Panc1 (cell line): ENCODE measurements at regions not wholly inside any gene's neighbourhood (a gene's known extent, or its start where the extent isn't known, plus 50 kb on each side); places are given as distances from the start of the nearest gene placed in this dataset.

Experiments
- ATAC-seq: fragments of 200-7000 bp; cut with Tn5 transposase; 2 replicates; pipeline ENCODE4 v1.9.1; 2020; ENCODE audit warnings: mild to moderate bottlenecking, moderate library complexity
- BruUV-seq: library from RNA; stranded (reverse); fragments of 400-500 nt; replicated peaks from 2 replicates; lab custom pipeline; 2021; lab: Mats Ljungman, UMichigan
- CTCF ChIA-PET: fragments of 300-600 bp; sonication (Branson Sonifier 250); formaldehyde crosslinking; loops from one replicate; lab custom pipeline; 2022; ENCODE audit warnings: antibody characterized with exemption; lab: Charles Lee
- POLR2A ChIA-PET: fragments of 300-600 bp; sonication (Branson Sonifier 250); formaldehyde crosslinking; loops from one replicate; lab custom pipeline; 2022; ENCODE audit warnings: antibody characterized with exemption; lab: Charles Lee
- DNase-seq: peaks from one replicate; pipeline ENCODE4 v3.0.0-alpha.2; 2010; ENCODE audit warnings: low read depth, low spot score
- H3K27ac ChIP-seq: 2 replicates; pipeline ENCODE4 v1.5.1; 2011; ENCODE audit warnings: mild to moderate bottlenecking, low read length, inconsistent platforms
- H3K27me3 ChIP-seq: fragments of 200-500 bp; sonication (Bioruptor generic); 2 replicates; pipeline ENCODE4 v1.6.0; 2014; ENCODE audit warnings: low read length, inconsistent platforms; ENCODE audit not compliant: control insufficient read depth, insufficient read depth
- H3K36me3 ChIP-seq: fragments of 200-500 bp; sonication (Bioruptor generic); 2 replicates; pipeline ENCODE4 v1.5.1; 2014; ENCODE audit warnings: inconsistent platforms, mild to moderate bottlenecking, low read length, moderate library complexity; ENCODE audit not compliant: control insufficient read depth, insufficient read depth
- H3K4me1 ChIP-seq: 2 replicates; pipeline ENCODE4 v1.5.1; 2011; ENCODE audit warnings: inconsistent platforms, mild to moderate bottlenecking, low read length, moderate library complexity; ENCODE audit not compliant: control insufficient read depth, insufficient read depth
- H3K4me3 ChIP-seq, 2 experiments: 2 replicates each; pipeline ENCODE4 v1.5.1; 2011 to 2012; ENCODE audit warnings: low read depth in 2 of 2, low read length in 2 of 2, mild to moderate bottlenecking in 2 of 2, inconsistent platforms in 1 of 2, moderate library complexity in 1 of 2
- H3K9me3 ChIP-seq: fragments of 200-500 bp; sonication (Bioruptor generic); 2 replicates; pipeline ENCODE4 v1.5.1; 2014; ENCODE audit warnings: low read depth, mild to moderate bottlenecking, inconsistent platforms, low read length, moderate library complexity; ENCODE audit not compliant: control insufficient read depth, insufficient read depth
- POLR2AphosphoS5 ChIP-seq: IDR thresholded peaks from 2 replicates; pipeline ENCODE4 v1.6.1; 2012; ENCODE audit warnings: mild to moderate bottlenecking, low read depth, low read length, moderate library complexity
- SIN3A ChIP-seq: IDR thresholded peaks from 2 replicates; pipeline ENCODE4 v1.6.1; 2012; ENCODE audit warnings: low read depth, mild to moderate bottlenecking, low read length, moderate library complexity, borderline replicate concordance; ENCODE audit not compliant: insufficient read depth
- TCF7L2 ChIP-seq: IDR thresholded peaks from 2 replicates; pipeline ENCODE4 v1.6.1; 2011; ENCODE audit warnings: mild to moderate bottlenecking, low read depth, low read length, inconsistent platforms
- in situ Hi-C: cut with HindIII; loops from 2 replicates; pipeline ENCODE4 v1.10.0; 2016; ENCODE audit warnings: low sequenced_read_pairs, low pct_unique_long_range_greater_than_20kb
- intact Hi-C: fragments of 100-400 bp; cut with micrococcal nuclease; formaldehyde crosslinking; loops from one replicate; pipeline ENCODE4 v1.10.0; 2022; ENCODE audit not compliant: unreplicated experiment
- TF ChIP-seq, protein P1 (sequence below): fragments of 450-650 bp; IDR thresholded peaks from 2 replicates; pipeline ENCODE4 v1.5.1; 2017; ENCODE audit warnings: mild to moderate bottlenecking
- TF ChIP-seq, protein P2 (sequence below), 2 experiments: IDR thresholded peaks; 2 replicates each; pipeline ENCODE4 v1.6.1; 2011 to 2012; ENCODE audit warnings: low read depth in 2 of 2, control low read depth in 1 of 2, low read length in 1 of 2, mild to moderate bottlenecking in 1 of 2, moderate library complexity in 1 of 2; ENCODE audit not compliant: insufficient read depth in 1 of 2

DNA sequence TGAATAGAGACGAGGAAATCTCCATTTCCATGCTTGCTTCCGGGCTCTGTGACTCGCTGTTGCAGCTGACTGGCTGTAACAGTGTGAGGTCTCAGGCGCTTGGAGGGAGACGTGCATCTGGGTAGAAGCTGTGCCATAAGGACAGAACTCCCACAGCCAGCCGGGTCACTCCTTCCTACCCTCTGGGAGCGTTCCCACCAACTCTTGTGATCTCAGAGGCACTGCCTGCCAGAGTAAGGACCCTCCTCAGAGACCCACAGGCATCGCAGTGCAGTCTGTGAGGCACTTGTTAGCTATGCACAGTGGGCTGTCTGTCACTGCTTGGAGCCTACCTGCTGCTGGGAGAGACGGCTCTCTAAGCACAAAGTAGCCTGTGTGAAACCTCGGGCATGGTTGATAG is 203.4 kb upstream of the SEMA6A start:
- intact Hi-C loops (no loop called here), in situ Hi-C loops (no loop called here)
- Histone ChIP-seq H3K27me3 (no peaks in the 10 kb centered on the region), H3K4me3 (no peak overlapping the region), H3K4me1 (no peaks in the 10 kb centered on the region), H3K36me3 (no peaks in the 10 kb centered on the region), H3K27ac (no peak overlapping the region), H3K9me3 (no peaks in the 10 kb centered on the region)
- ChIA-PET POLR2A (no interaction called here), CTCF (no interaction called here)
- TF ChIP-seq, protein P1, sequence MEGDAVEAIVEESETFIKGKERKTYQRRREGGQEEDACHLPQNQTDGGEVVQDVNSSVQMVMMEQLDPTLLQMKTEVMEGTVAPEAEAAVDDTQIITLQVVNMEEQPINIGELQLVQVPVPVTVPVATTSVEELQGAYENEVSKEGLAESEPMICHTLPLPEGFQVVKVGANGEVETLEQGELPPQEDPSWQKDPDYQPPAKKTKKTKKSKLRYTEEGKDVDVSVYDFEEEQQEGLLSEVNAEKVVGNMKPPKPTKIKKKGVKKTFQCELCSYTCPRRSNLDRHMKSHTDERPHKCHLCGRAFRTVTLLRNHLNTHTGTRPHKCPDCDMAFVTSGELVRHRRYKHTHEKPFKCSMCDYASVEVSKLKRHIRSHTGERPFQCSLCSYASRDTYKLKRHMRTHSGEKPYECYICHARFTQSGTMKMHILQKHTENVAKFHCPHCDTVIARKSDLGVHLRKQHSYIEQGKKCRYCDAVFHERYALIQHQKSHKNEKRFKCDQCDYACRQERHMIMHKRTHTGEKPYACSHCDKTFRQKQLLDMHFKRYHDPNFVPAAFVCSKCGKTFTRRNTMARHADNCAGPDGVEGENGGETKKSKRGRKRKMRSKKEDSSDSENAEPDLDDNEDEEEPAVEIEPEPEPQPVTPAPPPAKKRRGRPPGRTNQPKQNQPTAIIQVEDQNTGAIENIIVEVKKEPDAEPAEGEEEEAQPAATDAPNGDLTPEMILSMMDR: no peak
- TF ChIP-seq POLR2AphosphoS5 (no peak), TCF7L2 (no peak), SIN3A (no peak)
- TF ChIP-seq, protein P2, sequence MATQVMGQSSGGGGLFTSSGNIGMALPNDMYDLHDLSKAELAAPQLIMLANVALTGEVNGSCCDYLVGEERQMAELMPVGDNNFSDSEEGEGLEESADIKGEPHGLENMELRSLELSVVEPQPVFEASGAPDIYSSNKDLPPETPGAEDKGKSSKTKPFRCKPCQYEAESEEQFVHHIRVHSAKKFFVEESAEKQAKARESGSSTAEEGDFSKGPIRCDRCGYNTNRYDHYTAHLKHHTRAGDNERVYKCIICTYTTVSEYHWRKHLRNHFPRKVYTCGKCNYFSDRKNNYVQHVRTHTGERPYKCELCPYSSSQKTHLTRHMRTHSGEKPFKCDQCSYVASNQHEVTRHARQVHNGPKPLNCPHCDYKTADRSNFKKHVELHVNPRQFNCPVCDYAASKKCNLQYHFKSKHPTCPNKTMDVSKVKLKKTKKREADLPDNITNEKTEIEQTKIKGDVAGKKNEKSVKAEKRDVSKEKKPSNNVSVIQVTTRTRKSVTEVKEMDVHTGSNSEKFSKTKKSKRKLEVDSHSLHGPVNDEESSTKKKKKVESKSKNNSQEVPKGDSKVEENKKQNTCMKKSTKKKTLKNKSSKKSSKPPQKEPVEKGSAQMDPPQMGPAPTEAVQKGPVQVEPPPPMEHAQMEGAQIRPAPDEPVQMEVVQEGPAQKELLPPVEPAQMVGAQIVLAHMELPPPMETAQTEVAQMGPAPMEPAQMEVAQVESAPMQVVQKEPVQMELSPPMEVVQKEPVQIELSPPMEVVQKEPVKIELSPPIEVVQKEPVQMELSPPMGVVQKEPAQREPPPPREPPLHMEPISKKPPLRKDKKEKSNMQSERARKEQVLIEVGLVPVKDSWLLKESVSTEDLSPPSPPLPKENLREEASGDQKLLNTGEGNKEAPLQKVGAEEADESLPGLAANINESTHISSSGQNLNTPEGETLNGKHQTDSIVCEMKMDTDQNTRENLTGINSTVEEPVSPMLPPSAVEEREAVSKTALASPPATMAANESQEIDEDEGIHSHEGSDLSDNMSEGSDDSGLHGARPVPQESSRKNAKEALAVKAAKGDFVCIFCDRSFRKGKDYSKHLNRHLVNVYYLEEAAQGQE (IDR thresholded peaks at IDR 0.05; ENCODE audit: insufficient read depth in 1 of 2, low read depth in 2 of 2, low read length in 1 of 2): no peak
- DNase-seq: no peak
- BruUV-seq: no TSS peak
- no peak for ATAC-seq

DNA sequence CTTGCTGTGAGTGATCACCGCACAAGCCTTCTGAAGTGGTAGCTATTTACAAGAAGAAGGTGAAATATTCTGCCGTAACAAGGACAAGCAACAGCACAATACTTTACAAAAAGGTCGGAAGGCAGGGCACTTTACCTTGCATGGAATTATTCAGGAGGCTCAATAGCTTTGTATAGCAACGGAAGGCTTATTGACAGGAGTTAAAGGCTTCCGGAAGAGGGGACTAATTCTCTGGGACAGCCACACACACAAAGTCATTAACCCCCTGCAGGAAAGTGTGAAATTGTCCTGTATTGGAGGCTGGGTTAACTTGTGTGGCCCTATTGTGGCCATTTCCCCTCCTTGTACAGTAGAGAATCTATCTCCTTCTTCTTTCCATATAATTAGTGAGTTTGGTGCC is 199.3 kb upstream of the SEMA6A start:
- CTCF ChIA-PET: no interaction called here

More for the DNA sequence above, 199.3 kb upstream of the SEMA6A start:
- intact Hi-C loops (no loop called here), in situ Hi-C loops (no loop called here)
- ATAC-seq (no peak), DNase-seq (no peak)
- Histone ChIP-seq H3K27ac (no peak overlapping the region), H3K9me3 (no peaks in the 10 kb centered on the region), H3K4me3 (no peak overlapping the region), H3K4me1 (no peaks in the 10 kb centered on the region), H3K27me3 (peaks cover 3% of the 10 kb centered on the region; the same call in 1 of the 2 replicates), H3K36me3 (no peaks in the 10 kb centered on the region)
- POLR2A ChIA-PET: no interaction called here
- BruUV-seq: no TSS peak
- TF ChIP-seq POLR2AphosphoS5 (no peak), SIN3A (no peak), TCF7L2 (no peak)
- TF ChIP-seq, protein P1: no peak
- TF ChIP-seq, protein P2 (IDR thresholded peaks at IDR 0.05; ENCODE audit: insufficient read depth in 1 of 2, low read depth in 2 of 2, low read length in 1 of 2): no peak
